ENCODE measurements at regions not wholly inside any gene's neighbourhood (a gene's known extent, or its start where the extent isn't known, plus 50 kb on each side); places are given as distances from the start of the nearest gene placed in this dataset.
"Not testable (repeated sequence)": the region's sequence is repeated elsewhere in the genome, so short reads cannot be mapped to it uniquely, and the experiment has no call there.

- peaks cover 0 to 7% of the 10 kb centered on the region in 2 donors for H3K4me1 ChIP-seq (ENCODE audit: control insufficient read depth in 1 of 2, insufficient read depth in 2 of 2, low read length in 2 of 2)
- H3K9me3 ChIP-seq (ENCODE audit: control insufficient read depth in 1 of 2, low read length in 2 of 2), result no peaks in the 10 kb centered on the region
- no peak overlapping the region for H3K4me3 ChIP-seq (ENCODE audit: low read depth in 1 of 2, low read length in 2 of 2)
- H3K36me3 ChIP-seq (ENCODE audit: control insufficient read depth in 1 of 2, insufficient read depth in 2 of 2, low read length in 2 of 2), result no peaks in the 10 kb centered on the region
- H3K27me3 ChIP-seq (ENCODE audit: low read depth, low read length), result no peaks in the 10 kb centered on the region
- no peak overlapping the region for H3K27ac ChIP-seq (ENCODE audit: low read length)
Measured at GRCh38 chr21:16460936-16461335, 731.2 kb downstream of the USP25 start.

GRCh38 chr21:16464211-16464889 is 734.6 kb downstream of the USP25 start:
- not testable (repeated sequence) for H3K4me1 ChIP-seq (ENCODE audit: control insufficient read depth in 1 of 2, insufficient read depth in 2 of 2, low read length in 2 of 2); H3K27ac ChIP-seq (ENCODE audit: low read length); H3K4me3 ChIP-seq (ENCODE audit: low read depth in 1 of 2, low read length in 2 of 2); H3K36me3 ChIP-seq (ENCODE audit: control insufficient read depth in 1 of 2, insufficient read depth in 2 of 2, low read length in 2 of 2); H3K9me3 ChIP-seq (ENCODE audit: control insufficient read depth in 1 of 2, low read length in 2 of 2); H3K27me3 ChIP-seq (ENCODE audit: low read depth, low read length)

- H3K27ac ChIP-seq (ENCODE audit: low read length), result no peak overlapping the region
- H3K4me1 ChIP-seq (ENCODE audit: control insufficient read depth in 1 of 2, insufficient read depth in 2 of 2, low read length in 2 of 2), result no peaks in the 10 kb centered on the region
- no peaks in the 10 kb centered on the region for H3K27me3 ChIP-seq (ENCODE audit: low read depth, low read length)
- H3K4me3 ChIP-seq (ENCODE audit: low read depth in 1 of 2, low read length in 2 of 2), result no peak overlapping the region
- no peaks in the 10 kb centered on the region for H3K9me3 ChIP-seq (ENCODE audit: control insufficient read depth in 1 of 2, low read length in 2 of 2)
- H3K36me3 ChIP-seq (ENCODE audit: control insufficient read depth in 1 of 2, insufficient read depth in 2 of 2, low read length in 2 of 2), result no peaks in the 10 kb centered on the region
Measured at GRCh38 chr21:16468184-16468583, 738.4 kb downstream of the USP25 start.

GRCh38 chr21:16473988-16474387 is 744.2 kb downstream of the USP25 start:
- Histone ChIP-seq H3K4me3 (ENCODE audit: low read depth in 1 of 2, low read length in 2 of 2) (no peak overlapping the region), H3K27me3 (ENCODE audit: low read depth, low read length) (no peaks in the 10 kb centered on the region), H3K9me3 (ENCODE audit: control insufficient read depth in 1 of 2, low read length in 2 of 2) (no peaks in the 10 kb centered on the region), H3K4me1 (ENCODE audit: control insufficient read depth in 1 of 2, insufficient read depth in 2 of 2, low read length in 2 of 2) (peaks cover 0 to 5% of the 10 kb centered on the region in 2 donors), H3K36me3 (ENCODE audit: control insufficient read depth in 1 of 2, insufficient read depth in 2 of 2, low read length in 2 of 2) (no peaks in the 10 kb centered on the region), H3K27ac (ENCODE audit: low read length) (no peak overlapping the region)

- no peak overlapping the region for H3K4me3 ChIP-seq (ENCODE audit: low read depth in 1 of 2, low read length in 2 of 2)
- H3K9me3 ChIP-seq (ENCODE audit: control insufficient read depth in 1 of 2, low read length in 2 of 2), result peaks cover 0 to 9% of the 10 kb centered on the region in 2 donors
- no peaks in the 10 kb centered on the region for H3K27me3 ChIP-seq (ENCODE audit: low read depth, low read length)
- H3K27ac ChIP-seq (ENCODE audit: low read length), result no peak overlapping the region
- peaks cover 0 to 5% of the 10 kb centered on the region in 2 donors for H3K4me1 ChIP-seq (ENCODE audit: control insufficient read depth in 1 of 2, insufficient read depth in 2 of 2, low read length in 2 of 2)
- no peaks in the 10 kb centered on the region for H3K36me3 ChIP-seq (ENCODE audit: control insufficient read depth in 1 of 2, insufficient read depth in 2 of 2, low read length in 2 of 2)
Measured at GRCh38 chr21:16476056-16476825, 746.5 kb downstream of the USP25 start.

- Histone ChIP-seq H3K9me3 (ENCODE audit: control insufficient read depth in 1 of 2, low read length in 2 of 2) (no peaks in the 10 kb centered on the region), H3K36me3 (ENCODE audit: control insufficient read depth in 1 of 2, insufficient read depth in 2 of 2, low read length in 2 of 2) (no peaks in the 10 kb centered on the region), H3K27ac (ENCODE audit: low read length) (no peak overlapping the region), H3K4me3 (ENCODE audit: low read depth in 1 of 2, low read length in 2 of 2) (no peak overlapping the region), H3K27me3 (ENCODE audit: low read depth, low read length) (no peaks in the 10 kb centered on the region), H3K4me1 (ENCODE audit: control insufficient read depth in 1 of 2, insufficient read depth in 2 of 2, low read length in 2 of 2) (no peaks in the 10 kb centered on the region)
Measured at GRCh38 chr21:16488042-16488441, 758.3 kb downstream of the USP25 start.

- Histone ChIP-seq H3K4me1 (ENCODE audit: control insufficient read depth in 1 of 2, insufficient read depth in 2 of 2, low read length in 2 of 2) (no peaks in the 10 kb centered on the region), H3K27ac (ENCODE audit: low read length) (no peak overlapping the region), H3K27me3 (ENCODE audit: low read depth, low read length) (no peaks in the 10 kb centered on the region)
Measured at GRCh38 chr21:16492356-16492755, 762.6 kb downstream of the USP25 start.

GRCh38 chr21:16492892-16493291 is 763.1 kb downstream of the USP25 start:
- Histone ChIP-seq H3K4me3 (ENCODE audit: low read depth in 1 of 2, low read length in 2 of 2) (no peak overlapping the region), H3K36me3 (ENCODE audit: control insufficient read depth in 1 of 2, insufficient read depth in 2 of 2, low read length in 2 of 2) (no peaks in the 10 kb centered on the region), H3K9me3 (ENCODE audit: control insufficient read depth in 1 of 2, low read length in 2 of 2) (no peaks in the 10 kb centered on the region), H3K27me3 (ENCODE audit: low read depth, low read length) (no peaks in the 10 kb centered on the region), H3K4me1 (ENCODE audit: control insufficient read depth in 1 of 2, insufficient read depth in 2 of 2, low read length in 2 of 2) (no peaks in the 10 kb centered on the region), H3K27ac (ENCODE audit: low read length) (no peak overlapping the region)

More at GRCh38 chr21:16492356-16492755, 762.6 kb downstream of the USP25 start:
- Histone ChIP-seq H3K9me3 (ENCODE audit: control insufficient read depth in 1 of 2, low read length in 2 of 2) (no peaks in the 10 kb centered on the region), H3K36me3 (ENCODE audit: control insufficient read depth in 1 of 2, insufficient read depth in 2 of 2, low read length in 2 of 2) (no peaks in the 10 kb centered on the region), H3K4me3 (ENCODE audit: low read depth in 1 of 2, low read length in 2 of 2) (no peak overlapping the region)

- no peaks in the 10 kb centered on the region for H3K27me3 ChIP-seq (ENCODE audit: low read depth, low read length)
- no peak overlapping the region for H3K27ac ChIP-seq (ENCODE audit: low read length)
- H3K4me3 ChIP-seq (ENCODE audit: low read depth in 1 of 2, low read length in 2 of 2), result no peak overlapping the region
- H3K36me3 ChIP-seq (ENCODE audit: control insufficient read depth in 1 of 2, insufficient read depth in 2 of 2, low read length in 2 of 2), result no peaks in the 10 kb centered on the region
- H3K4me1 ChIP-seq (ENCODE audit: control insufficient read depth in 1 of 2, insufficient read depth in 2 of 2, low read length in 2 of 2), result no peaks in the 10 kb centered on the region
- H3K9me3 ChIP-seq (ENCODE audit: control insufficient read depth in 1 of 2, low read length in 2 of 2), result no peaks in the 10 kb centered on the region
Measured at GRCh38 chr21:16496609-16497008, 766.8 kb downstream of the USP25 start.

- no peaks in the 10 kb centered on the region for H3K9me3 ChIP-seq (ENCODE audit: control insufficient read depth in 1 of 2, low read length in 2 of 2)
- no peak overlapping the region for H3K27ac ChIP-seq (ENCODE audit: low read length)
Measured at GRCh38 chr21:16500271-16500670, 770.5 kb downstream of the USP25 start.

GRCh38 chr21:16502273-16502672 is 772.5 kb downstream of the USP25 start:
- Histone ChIP-seq H3K27ac (ENCODE audit: low read length) (no peak overlapping the region), H3K4me1 (ENCODE audit: control insufficient read depth in 1 of 2, insufficient read depth in 2 of 2, low read length in 2 of 2) (peaks cover 0 to 8% of the 10 kb centered on the region in 2 donors), H3K27me3 (ENCODE audit: low read depth, low read length) (no peaks in the 10 kb centered on the region), H3K4me3 (ENCODE audit: low read depth in 1 of 2, low read length in 2 of 2) (no peak overlapping the region), H3K9me3 (ENCODE audit: control insufficient read depth in 1 of 2, low read length in 2 of 2) (no peaks in the 10 kb centered on the region), H3K36me3 (ENCODE audit: control insufficient read depth in 1 of 2, insufficient read depth in 2 of 2, low read length in 2 of 2) (no peaks in the 10 kb centered on the region)

More at GRCh38 chr21:16500271-16500670, 770.5 kb downstream of the USP25 start:
- Histone ChIP-seq H3K36me3 (ENCODE audit: control insufficient read depth in 1 of 2, insufficient read depth in 2 of 2, low read length in 2 of 2) (no peaks in the 10 kb centered on the region), H3K27me3 (ENCODE audit: low read depth, low read length) (no peaks in the 10 kb centered on the region), H3K4me3 (ENCODE audit: low read depth in 1 of 2, low read length in 2 of 2) (no peak overlapping the region), H3K4me1 (ENCODE audit: control insufficient read depth in 1 of 2, insufficient read depth in 2 of 2, low read length in 2 of 2) (peaks cover 0 to 8% of the 10 kb centered on the region in 2 donors)

All from muscle layer of duodenum (tissue), 2 donors.